ENCODE measurements at regions not wholly inside any gene's neighbourhood (a gene's known extent, or its start where the extent isn't known, plus 50 kb on each side); places are given as distances from the start of the nearest gene placed in this dataset.

DNA sequence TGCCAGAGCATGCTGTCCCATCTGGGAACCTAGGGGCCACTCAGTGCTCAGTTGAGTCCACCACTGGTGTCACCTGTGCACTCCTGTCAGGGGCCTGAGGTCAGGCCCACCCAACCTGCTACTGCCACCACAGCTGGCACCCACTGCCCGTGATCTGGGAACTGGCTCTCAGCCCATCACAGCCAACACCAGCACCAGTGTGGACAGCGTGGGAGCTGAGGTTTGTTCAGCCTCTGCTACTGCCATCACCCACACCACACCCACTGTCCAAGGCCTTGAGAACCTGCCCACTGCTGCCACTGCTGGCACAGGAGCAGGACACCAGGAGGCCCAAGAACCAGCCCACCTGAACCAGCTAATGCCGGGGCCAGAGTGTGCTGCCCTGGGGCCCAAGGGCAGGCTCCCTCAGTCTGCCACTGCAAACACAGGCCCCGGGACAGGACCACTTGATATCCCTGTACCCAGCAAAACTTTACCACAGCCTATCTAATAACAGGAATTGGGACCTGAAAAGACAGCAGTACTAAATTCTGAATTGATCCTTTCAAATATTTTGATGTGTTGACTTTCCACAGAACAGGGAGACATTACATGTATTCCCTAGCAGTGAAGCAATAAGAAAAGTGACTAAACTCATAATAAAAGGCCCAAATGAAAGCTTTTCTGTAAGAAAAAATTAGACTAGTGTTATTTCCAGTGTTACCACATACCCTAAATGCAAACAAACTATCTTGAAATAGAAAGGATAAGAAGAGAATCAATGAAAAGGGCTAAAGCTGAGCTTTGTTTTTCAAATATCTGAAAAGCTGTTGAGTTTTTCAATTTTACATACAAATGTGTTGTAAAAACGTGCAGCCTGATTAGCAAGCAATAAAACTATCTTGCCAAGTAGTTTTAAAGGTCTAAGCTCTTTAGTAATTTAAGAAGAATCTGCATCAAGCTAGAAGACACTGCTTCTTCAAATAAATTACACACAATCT, 640.7 kb downstream of the METTL4 start:
- DNase-seq (no peak), ATAC-seq (ENCODE audit: insufficient read depth, low read depth) (no peak)
- no peak for TF ChIP-seq EZH2 (IDR thresholded peaks at IDR 0.05; ENCODE audit: borderline replicate concordance, low read depth, low read length, severe bottlenecking)
- TF ChIP-seq, protein P1, sequence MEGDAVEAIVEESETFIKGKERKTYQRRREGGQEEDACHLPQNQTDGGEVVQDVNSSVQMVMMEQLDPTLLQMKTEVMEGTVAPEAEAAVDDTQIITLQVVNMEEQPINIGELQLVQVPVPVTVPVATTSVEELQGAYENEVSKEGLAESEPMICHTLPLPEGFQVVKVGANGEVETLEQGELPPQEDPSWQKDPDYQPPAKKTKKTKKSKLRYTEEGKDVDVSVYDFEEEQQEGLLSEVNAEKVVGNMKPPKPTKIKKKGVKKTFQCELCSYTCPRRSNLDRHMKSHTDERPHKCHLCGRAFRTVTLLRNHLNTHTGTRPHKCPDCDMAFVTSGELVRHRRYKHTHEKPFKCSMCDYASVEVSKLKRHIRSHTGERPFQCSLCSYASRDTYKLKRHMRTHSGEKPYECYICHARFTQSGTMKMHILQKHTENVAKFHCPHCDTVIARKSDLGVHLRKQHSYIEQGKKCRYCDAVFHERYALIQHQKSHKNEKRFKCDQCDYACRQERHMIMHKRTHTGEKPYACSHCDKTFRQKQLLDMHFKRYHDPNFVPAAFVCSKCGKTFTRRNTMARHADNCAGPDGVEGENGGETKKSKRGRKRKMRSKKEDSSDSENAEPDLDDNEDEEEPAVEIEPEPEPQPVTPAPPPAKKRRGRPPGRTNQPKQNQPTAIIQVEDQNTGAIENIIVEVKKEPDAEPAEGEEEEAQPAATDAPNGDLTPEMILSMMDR (IDR thresholded peaks at IDR 0.05; ENCODE audit: borderline replicate concordance, extremely low read depth, low read length, poor library complexity, severe bottlenecking), result no peak
- Histone ChIP-seq H2AFZ (ENCODE audit: low read depth, low read length) (no peak overlapping the region), H3K79me2 (ENCODE audit: insufficient read depth, low read length) (no peaks in the 10 kb centered on the region), H4K20me1 (ENCODE audit: insufficient read depth, low read length) (no peaks in the 10 kb centered on the region), H3K4me1 (ENCODE audit: insufficient read depth, low read length) (no peaks in the 10 kb centered on the region), H3K4me3 (ENCODE audit: low read depth in 1 of 2, low read length in 2 of 2) (no peak overlapping the region), H3K36me3 (ENCODE audit: insufficient read depth, low read length) (no peaks in the 10 kb centered on the region), H3K4me2 (ENCODE audit: insufficient read depth, low read length) (no peak overlapping the region), H3K27ac (ENCODE audit: low read length) (no peak overlapping the region), H3K9me3 (ENCODE audit: insufficient read depth, low read length, severe bottlenecking) (no peaks in the 10 kb centered on the region), H3K27me3 (ENCODE audit: insufficient read depth, low read length, poor library complexity) (no peaks in the 10 kb centered on the region), H3K9ac (ENCODE audit: low read depth, low read length) (no peak overlapping the region)

GRCh38 chr18:1952486-1952885, 618.8 kb downstream of the METTL4 start:
- no peak overlapping the region for H3K4me2 ChIP-seq (ENCODE audit: insufficient read depth, low read length)
- ATAC-seq (ENCODE audit: insufficient read depth, low read depth) (no peak), DNase-seq (no peak)
- no peaks in the 10 kb centered on the region for H3K79me2 ChIP-seq (ENCODE audit: insufficient read depth, low read length)
- no peaks in the 10 kb centered on the region for H3K36me3 ChIP-seq (ENCODE audit: insufficient read depth, low read length)
- TF ChIP-seq EZH2 (IDR thresholded peaks at IDR 0.05; ENCODE audit: borderline replicate concordance, low read depth, low read length, severe bottlenecking), result no peak
- TF ChIP-seq, protein P1 (IDR thresholded peaks at IDR 0.05; ENCODE audit: borderline replicate concordance, extremely low read depth, low read length, poor library complexity, severe bottlenecking), result no peak
- no peaks in the 10 kb centered on the region for H3K9me3 ChIP-seq (ENCODE audit: insufficient read depth, low read length, severe bottlenecking)
- no peak overlapping the region for H3K9ac ChIP-seq (ENCODE audit: low read depth, low read length)
- no peak overlapping the region for H3K4me3 ChIP-seq (ENCODE audit: low read depth in 1 of 2, low read length in 2 of 2)
- H4K20me1 ChIP-seq (ENCODE audit: insufficient read depth, low read length), result no peaks in the 10 kb centered on the region
- H2AFZ ChIP-seq (ENCODE audit: low read depth, low read length), result no peak overlapping the region
- no peaks in the 10 kb centered on the region for H3K27me3 ChIP-seq (ENCODE audit: insufficient read depth, low read length, poor library complexity)
- H3K4me1 ChIP-seq (ENCODE audit: insufficient read depth, low read length), result no peaks in the 10 kb centered on the region
- no peak overlapping the region for H3K27ac ChIP-seq (ENCODE audit: low read length)

DNA sequence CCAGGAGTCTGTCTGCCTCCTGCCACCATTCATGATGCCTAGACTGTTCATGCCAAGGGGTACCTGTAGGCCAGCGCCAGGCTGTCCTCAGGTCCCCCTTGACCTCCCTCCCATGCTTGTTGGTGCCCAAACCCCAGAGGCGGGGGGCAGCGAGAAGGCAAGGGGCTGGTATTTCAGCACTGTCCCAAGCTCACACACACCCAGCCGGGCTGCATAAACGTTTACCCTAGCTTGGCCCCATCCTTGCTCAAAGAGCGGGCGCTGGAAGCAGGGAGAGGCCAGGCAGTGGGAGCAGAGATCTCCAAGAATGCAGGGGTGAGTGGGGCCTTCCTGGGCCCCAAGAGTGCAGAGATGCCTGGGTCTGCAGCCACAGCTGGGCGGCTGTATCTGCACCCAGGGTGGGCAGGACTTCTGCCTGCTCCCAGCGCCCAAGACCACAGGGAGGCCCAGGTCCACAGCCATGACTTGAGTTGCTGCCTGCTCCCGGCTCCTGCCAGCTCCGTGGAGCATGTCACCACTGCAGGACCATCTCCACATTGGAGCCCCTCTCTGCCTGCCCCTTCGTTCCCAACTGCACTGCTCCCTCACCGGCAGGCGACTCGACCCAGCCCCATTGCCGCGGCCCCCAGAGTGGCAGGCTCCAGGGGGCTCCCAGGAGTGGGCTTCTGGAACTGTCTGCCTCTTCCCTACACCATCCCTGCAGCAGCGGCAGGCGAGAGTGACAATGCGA, 616.6 kb downstream of the METTL4 start:
- H2AFZ ChIP-seq (ENCODE audit: low read depth, low read length), result no peak overlapping the region
- no peak for TF ChIP-seq EZH2 (IDR thresholded peaks at IDR 0.05; ENCODE audit: borderline replicate concordance, low read depth, low read length, severe bottlenecking)
- TF ChIP-seq, protein P1 (IDR thresholded peaks at IDR 0.05; ENCODE audit: borderline replicate concordance, extremely low read depth, low read length, poor library complexity, severe bottlenecking), result no peak

More for the DNA sequence above, 616.6 kb downstream of the METTL4 start:
- Histone ChIP-seq H3K36me3 (ENCODE audit: insufficient read depth, low read length) (no peaks in the 10 kb centered on the region), H3K27ac (ENCODE audit: low read length) (no peak overlapping the region), H4K20me1 (ENCODE audit: insufficient read depth, low read length) (no peaks in the 10 kb centered on the region), H3K79me2 (ENCODE audit: insufficient read depth, low read length) (no peaks in the 10 kb centered on the region), H3K9me3 (ENCODE audit: insufficient read depth, low read length, severe bottlenecking) (no peaks in the 10 kb centered on the region), H3K4me2 (ENCODE audit: insufficient read depth, low read length) (no peak overlapping the region), H3K4me3 (ENCODE audit: low read depth in 1 of 2, low read length in 2 of 2) (no peak overlapping the region), H3K27me3 (ENCODE audit: insufficient read depth, low read length, poor library complexity) (no peaks in the 10 kb centered on the region), H3K4me1 (ENCODE audit: insufficient read depth, low read length) (no peaks in the 10 kb centered on the region), H3K9ac (ENCODE audit: low read depth, low read length) (no peak overlapping the region)
- no peak for DNase-seq
- ATAC-seq (ENCODE audit: insufficient read depth, low read depth), result no peak

All from DND-41 (cell line).